HG02759 (cell line): ENCODE measurements at regions not wholly inside any gene's neighbourhood (a gene's known extent, or its start where the extent isn't known, plus 50 kb on each side); places are given as distances from the start of the nearest gene placed in this dataset.
A peak's percentile ranks its signal among the peaks of the same experiment; 100 is the strongest.
"Not testable (repeated sequence)": the region's sequence is repeated elsewhere in the genome, so short reads cannot be mapped to it uniquely, and the experiment has no call there.

ENCODE experiments used
- ATAC-seq: cut with Tn5 transposase; IDR thresholded peaks from one replicate; pipeline ENCODE4 v1.9.1; 2021; ENCODE audit warnings: mild to moderate bottlenecking, moderate library complexity; ENCODE audit not compliant: unreplicated experiment

GRCh38 chr3:194249323-194250097 lies 101.6 kb downstream of the CPN2 start:
- no peak for ATAC-seq

DNA sequence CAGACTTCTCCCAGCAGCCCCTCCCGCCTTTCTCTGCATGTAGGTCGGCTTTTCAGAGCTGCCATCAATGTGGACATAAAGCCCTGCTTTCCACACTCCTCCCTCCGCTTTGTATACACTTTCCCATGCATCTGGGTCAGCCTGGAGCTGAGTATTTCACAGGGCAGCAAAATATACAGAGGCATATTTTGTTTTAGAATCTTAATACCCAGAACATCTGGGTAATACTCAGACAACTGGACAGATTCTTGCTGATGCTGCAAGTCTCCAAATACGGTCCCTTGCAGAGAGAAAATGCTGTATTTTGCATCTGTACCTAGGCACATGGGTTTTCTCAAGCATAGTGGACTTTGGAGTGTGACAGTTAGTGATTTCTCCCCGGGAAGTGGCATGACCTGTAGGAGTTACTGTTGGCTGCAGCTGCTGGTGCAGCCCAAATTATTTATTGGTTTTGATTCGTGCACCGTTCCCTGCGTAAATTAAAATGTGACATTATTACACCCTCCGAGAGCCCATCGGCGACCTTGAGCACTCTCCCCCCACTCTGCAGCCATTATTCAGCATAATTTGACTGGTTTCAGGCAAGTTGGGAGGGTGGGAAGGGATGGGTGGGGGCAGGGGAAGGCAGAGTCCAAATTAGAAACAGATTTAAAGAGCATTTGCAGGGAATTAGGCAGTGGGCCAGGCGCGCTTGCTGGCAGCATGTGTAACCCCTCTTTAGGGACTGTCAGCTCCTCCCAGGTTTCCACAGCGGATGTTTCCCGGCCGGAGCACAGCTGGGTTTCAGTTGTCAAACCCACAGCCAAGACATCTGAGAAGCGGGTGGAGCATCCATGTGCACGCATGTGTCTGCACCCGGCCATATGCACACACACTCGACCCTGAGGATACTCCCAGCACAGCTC lies 100.8 kb downstream of the CPN2 start:
- ATAC-seq = no peak

- ATAC-seq = no peak
Observed at GRCh38 chr3:194251007-194251406, 100.1 kb downstream of the CPN2 start.

- no peak for ATAC-seq
Observed at GRCh38 chr3:194251461-194251860, 99.7 kb downstream of the CPN2 start.

DNA sequence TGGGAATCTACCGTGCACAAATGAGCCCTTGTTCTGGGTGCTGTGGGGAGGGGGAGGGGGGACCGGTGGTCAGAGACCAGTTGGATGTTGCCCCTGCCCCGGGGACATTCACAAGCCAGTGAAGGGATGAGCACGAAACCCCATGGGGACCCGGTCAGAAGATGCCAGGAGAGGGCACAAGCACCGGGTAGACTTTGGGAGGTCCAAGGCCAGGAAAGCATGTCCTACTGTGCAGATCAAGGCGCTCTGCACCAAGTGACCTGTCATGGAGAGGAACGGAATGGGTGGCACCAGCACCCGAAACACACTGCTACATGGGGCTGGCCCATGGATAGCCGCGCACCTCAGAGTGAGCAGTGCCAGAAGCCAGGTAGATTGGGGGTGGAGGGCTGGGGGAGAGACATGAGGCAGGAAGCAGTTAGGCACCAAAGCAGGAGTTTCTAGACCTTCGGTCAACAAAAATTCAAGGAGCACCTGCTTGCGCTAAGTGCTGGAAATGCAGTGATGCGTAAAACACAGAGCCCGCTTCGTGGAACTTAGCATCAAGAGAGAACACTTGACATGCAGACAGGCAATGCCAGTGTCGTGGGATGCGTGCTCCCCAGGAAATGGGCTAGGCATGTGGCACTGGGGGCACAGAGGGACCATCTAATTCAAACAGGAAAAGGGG lies 99.1 kb downstream of the CPN2 start:
- no peak for ATAC-seq

- ATAC-seq = no peak
Observed at GRCh38 chr3:194253270-194253669, 97.9 kb downstream of the CPN2 start.

DNA sequence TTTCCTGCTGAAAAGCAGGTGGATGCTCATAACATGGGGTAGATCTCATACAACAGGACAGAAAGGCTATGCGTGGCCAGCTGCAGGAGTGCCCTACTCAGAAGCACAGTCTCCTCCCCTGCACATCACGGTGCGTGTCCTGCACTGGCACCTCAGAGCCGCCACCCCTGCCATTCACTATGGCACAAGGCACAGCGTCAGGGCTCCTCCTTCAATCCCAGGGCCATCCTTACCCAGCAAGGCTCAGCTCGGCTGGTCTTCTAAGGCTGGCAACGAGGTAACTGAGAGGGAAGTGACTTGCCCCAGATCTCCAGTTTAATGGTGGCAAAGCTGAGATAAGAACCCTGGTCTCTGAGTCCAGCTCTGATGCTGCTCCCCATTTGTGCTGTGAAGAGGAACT lies 97.1 kb downstream of the CPN2 start:
- ATAC-seq = no peak

- ATAC-seq = peak; percentile 76
Observed at GRCh38 chr3:194255252-194256039, 95.7 kb downstream of the CPN2 start.

DNA sequence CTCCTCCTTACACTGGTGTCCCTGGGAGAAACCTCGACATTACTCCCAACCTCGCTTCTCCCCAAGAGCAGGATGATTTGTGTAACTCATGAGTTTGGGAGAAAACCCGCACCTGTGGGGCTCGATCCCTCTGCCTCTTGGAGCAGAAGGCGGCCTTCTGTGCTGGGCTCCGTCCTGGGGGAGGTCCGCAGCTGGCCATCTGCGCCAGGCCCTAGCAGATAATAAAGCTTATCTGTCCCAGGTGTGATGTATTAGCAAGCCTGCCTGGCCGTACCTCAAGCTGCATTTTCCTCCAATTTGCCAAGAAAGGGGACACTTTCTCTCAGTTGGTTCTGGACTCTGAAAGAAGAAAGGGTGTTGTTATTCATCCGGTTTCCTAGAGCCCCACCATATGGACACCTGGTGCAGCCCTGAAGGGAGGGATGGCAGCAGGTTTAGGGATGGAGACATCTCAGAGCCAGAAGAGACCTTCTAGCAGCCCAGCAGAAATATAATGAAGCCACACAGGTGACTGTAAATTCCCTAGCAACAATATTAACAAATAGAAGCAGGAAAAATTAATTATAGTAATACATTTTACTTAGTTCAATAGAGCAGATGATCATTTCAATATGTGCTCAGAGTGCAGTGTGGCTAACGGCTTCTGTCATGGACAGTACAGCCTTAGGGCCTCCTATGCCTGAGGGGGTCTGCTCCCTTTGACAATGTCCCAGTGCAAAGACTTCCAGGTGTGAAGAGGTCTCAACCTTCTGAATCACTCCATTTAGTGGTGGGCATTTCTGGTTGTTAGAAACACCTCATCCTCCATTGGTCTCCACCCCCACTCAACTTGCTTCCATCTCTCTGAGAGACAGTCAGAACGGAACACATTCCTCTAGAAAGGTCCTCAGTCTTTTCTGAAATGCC lies 94.8 kb downstream of the CPN2 start:
- no peak for ATAC-seq

DNA sequence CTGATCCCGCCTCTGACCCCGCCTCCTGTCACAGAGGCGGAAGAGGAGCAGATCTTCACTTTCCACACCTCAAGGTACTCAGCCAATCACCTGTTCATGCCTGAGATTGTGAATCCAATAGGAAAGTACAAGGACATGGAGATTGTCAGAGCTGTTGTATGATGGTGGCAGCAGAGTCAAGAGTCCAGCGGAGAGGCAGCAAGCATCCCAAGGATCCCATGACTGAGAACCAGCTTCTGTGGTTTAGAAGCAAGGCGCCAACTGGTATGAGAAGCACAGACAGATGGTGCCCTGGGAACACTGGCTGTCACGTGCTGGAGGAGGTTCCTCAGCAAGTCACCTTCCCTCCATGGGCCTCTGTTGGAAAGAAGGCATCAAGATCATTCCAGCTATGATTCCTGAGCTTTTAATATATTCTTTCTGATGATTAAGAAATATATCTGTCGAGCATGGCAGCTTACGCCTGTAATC lies 93.9 kb downstream of the CPN2 start:
- no peak for ATAC-seq

GRCh38 chr3:194257916-194258668 lies 93.0 kb downstream of the CPN2 start:
- ATAC-seq = no peak

DNA sequence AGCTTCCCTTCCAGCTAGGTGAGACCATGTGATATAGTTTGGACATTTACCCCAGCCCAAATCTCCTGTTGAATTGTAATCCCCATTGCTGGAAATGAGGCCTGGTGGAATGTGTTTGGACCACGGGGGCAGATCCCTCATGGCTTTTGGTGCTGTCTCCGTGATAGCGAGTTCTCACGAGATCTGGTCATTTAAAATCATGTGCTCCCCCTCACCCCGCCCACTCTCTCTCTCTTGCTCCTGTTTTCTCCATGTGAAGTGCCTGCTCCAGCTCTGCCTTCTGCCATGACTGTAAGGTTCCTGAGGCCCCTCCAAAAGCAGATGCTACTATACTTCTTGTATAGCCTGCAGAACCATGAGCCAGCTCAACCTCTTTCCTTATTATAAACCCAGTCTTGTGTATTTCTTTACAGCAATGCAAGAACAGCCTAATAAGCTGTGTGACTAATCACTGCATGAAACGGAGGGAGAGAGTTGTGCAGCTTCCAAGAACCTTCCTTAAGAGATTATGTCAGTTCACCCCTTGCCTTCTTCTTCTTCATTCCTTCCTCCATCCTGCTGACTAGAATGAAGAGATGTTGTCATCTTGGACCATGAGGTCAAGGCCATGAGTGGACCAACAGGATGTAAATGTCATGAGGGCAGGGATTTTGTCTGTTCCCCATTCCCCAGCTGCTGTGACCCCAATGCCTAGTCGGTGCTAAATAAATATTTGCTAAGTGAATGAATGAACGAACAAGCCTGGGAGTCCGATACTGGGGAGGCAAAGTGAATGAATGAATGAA lies 91.0 kb downstream of the CPN2 start:
- ATAC-seq = no peak

GRCh38 chr3:194261581-194262063 lies 89.5 kb downstream of the CPN2 start:
- ATAC-seq = no peak

DNA sequence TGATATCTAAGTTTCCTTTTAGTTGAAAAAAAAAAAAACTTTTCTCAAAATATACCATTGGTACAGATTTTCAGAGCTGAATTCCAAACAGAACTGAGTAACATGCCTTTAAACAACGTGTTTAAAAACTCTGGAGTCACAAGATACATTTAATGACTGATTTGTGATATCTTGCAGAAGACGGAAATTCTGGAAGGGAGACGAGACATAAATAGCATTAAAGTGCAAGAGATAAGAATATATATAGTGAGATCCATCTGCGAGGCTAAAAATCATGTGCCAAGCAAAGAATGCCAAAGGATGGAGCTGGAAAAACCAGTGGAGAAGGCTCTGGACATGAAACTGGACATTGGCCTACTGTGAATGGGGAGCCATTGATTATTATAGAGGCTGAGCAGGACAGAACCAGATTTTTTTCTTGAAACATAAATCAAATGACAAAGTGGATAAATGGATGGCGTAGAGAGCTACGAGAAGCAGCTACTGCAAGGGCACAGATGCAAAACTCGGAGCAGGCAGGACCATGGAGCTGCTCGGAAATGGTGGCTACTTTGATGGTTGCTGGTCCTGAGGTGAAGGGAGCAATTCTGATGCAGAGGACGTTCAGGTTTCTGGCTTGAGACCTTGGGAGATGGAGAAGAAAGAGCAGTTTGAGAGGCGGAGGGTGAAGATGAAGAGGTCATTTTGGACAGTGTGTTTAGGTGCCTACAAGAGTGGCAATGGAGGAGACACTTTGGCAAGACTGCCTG lies 88.8 kb downstream of the CPN2 start:
- ATAC-seq = no peak

DNA sequence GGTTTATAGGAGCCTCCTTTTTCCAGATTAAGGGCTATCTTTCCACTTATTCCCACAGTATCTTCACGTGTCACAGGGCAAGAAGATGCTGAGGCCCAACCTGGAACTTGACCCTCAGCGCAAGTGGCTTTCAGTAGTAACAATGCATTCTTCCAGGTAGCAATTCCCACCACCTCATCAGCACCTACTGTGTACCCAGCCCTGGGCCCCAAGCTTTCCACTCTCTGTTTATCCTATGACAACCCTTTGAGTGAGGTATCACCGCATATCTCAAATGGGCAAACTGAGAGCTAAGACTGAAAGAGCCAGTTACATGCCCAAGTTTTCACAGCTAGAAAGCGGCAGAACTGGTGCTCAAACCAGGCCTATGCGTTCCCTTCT lies 88.2 kb downstream of the CPN2 start:
- no peak for ATAC-seq

- ATAC-seq = not testable (repeated sequence)
Observed at GRCh38 chr3:194264631-194265504, 86.3 kb downstream of the CPN2 start.
